Bronchial epithelial cell (primary cell): ENCODE measurements at regions not wholly inside any gene's neighbourhood (a gene's known extent, or its start where the extent isn't known, plus 50 kb on each side); places are given as distances from the start of the nearest gene placed in this dataset.

Source experiments
- DNase-seq: peaks from one replicate; pipeline ENCODE4 v3.0.0-alpha.2; 2010; ENCODE audit warnings: low read depth
- FAIRE-seq: peaks from 2 replicates; lab custom pipeline; 2011; peaks lifted over from hg19 to GRCh38; lab: Jason Lieb, UNC
- H3K27me3 ChIP-seq: 2 replicates; pipeline ENCODE4 v1.5.1; 2011; ENCODE audit warnings: low read length; ENCODE audit not compliant: control insufficient read depth, insufficient read depth
- H3K36me3 ChIP-seq: 2 replicates; pipeline ENCODE4 v1.5.1; 2011; ENCODE audit warnings: low read length; ENCODE audit not compliant: control insufficient read depth, insufficient read depth
- H3K4me3 ChIP-seq: 2 replicates; pipeline ENCODE4 v1.5.1; 2011; ENCODE audit warnings: mild to moderate bottlenecking, low read depth, low read length, control low read depth
- TF ChIP-seq, protein P1 (sequence below): IDR thresholded peaks from 2 replicates; pipeline ENCODE4 v1.5.1; 2011; ENCODE audit warnings: mild to moderate bottlenecking, moderate library complexity, low read length, control low read depth, inconsistent platforms; ENCODE audit not compliant: insufficient read depth, severe bottlenecking

DNA sequence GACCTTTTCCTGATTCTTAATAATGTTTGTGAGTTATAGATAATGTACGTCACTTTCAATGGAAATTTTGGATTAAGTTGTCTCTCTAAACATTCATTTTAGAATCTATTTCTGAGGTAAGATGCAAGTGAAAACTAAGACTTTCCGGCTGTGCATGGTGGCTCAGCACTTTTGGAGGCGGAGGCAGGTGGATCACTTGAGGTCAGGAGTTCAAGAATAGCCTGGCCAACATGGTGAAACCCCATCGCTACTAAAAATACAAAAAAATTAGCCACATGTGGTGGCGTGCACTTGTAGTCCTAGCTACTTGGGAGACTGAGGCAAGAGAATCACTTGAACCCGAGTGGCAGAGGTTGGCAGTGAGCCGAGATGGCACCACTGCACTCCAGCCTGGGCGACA, 524.6 kb upstream of the SLIT2 start:
- no peaks in the 10 kb centered on the region for H3K36me3 ChIP-seq
- DNase-seq (no peak), FAIRE-seq (no peak)
- H3K27me3 ChIP-seq = no peaks in the 10 kb centered on the region
- H3K4me3 ChIP-seq = no peak overlapping the region
- TF ChIP-seq, protein P1, sequence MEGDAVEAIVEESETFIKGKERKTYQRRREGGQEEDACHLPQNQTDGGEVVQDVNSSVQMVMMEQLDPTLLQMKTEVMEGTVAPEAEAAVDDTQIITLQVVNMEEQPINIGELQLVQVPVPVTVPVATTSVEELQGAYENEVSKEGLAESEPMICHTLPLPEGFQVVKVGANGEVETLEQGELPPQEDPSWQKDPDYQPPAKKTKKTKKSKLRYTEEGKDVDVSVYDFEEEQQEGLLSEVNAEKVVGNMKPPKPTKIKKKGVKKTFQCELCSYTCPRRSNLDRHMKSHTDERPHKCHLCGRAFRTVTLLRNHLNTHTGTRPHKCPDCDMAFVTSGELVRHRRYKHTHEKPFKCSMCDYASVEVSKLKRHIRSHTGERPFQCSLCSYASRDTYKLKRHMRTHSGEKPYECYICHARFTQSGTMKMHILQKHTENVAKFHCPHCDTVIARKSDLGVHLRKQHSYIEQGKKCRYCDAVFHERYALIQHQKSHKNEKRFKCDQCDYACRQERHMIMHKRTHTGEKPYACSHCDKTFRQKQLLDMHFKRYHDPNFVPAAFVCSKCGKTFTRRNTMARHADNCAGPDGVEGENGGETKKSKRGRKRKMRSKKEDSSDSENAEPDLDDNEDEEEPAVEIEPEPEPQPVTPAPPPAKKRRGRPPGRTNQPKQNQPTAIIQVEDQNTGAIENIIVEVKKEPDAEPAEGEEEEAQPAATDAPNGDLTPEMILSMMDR = no peak

- Histone ChIP-seq H3K36me3 (no peaks in the 10 kb centered on the region), H3K27me3 (no peaks in the 10 kb centered on the region), H3K4me3 (no peak overlapping the region)
- DNase-seq = no peak
- no peak for FAIRE-seq
- TF ChIP-seq, protein P1 = no peak
These were observed 526.6 kb upstream of the SLIT2 start for GRCh38 chr4:19725130-19725529.

- Histone ChIP-seq H3K36me3 (no peaks in the 10 kb centered on the region), H3K4me3 (no peak overlapping the region), H3K27me3 (no peaks in the 10 kb centered on the region)
- DNase-seq (no peak), FAIRE-seq (no peak)
- TF ChIP-seq, protein P1 = no peak
These were observed 529.3 kb upstream of the SLIT2 start for GRCh38 chr4:19722404-19722803.

DNA sequence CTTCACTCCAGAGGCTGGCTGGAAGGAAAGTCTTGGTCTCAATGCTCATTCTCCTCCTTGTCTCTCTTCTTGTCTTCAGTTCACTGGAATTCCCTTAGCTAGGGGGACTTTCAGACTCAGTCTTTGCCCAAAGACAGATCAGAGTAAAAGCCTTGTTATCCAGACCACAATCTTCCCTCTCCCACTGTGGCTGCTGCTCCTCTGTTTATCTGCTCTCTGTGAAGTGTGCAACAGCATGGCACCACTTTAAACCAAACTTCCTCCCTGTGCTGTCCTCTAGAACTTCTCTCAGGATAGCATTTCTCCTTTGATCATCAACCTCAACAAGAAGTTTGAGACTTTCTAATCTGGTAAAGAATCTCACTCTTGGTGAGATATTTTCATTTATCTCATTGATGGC, 530.1 kb upstream of the SLIT2 start:
- Histone ChIP-seq H3K36me3 (no peaks in the 10 kb centered on the region), H3K27me3 (no peaks in the 10 kb centered on the region), H3K4me3 (no peak overlapping the region)
- FAIRE-seq (no peak), DNase-seq (no peak)
- TF ChIP-seq, protein P1 = no peak

DNA sequence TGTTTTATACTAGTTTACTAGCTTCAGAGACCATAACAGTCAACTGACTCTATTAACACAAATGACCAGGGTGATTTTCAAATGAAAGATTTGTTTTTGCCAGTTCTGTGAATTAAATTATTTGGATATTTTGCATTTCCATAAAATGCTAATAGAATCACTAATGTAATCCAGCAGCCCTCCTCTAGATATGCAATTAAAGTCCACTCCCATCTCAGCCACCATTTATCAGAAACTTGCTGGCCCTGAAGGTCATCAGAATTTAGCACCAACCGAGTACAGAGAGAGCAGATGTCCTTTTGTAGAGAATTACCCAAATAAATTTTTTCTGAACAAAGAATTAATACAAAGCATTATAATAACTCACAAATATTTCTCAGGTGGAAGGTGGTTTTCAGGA, 531.1 kb upstream of the SLIT2 start:
- no peak overlapping the region for H3K4me3 ChIP-seq
- no peaks in the 10 kb centered on the region for H3K36me3 ChIP-seq
- TF ChIP-seq, protein P1 = no peak
- DNase-seq (no peak), FAIRE-seq (no peak)
- H3K27me3 ChIP-seq = no peaks in the 10 kb centered on the region

DNA sequence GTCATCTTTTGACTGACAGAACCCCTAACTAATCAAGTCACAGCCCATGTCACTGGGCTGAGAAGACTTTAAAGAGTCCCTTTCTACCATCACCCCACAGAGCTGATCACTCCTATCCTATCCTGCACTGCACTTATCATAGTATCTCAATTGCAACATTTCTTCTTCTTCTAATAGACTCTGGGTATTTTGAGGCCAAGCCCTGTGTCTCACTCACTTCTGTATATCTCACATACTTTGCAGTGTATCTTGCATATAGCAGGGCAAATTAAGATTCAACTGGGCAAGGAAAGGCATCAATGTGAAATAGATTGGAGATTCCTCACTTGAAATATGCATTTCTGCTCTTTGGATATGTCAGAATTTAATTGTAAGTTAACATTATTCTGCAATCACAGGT, 531.5 kb upstream of the SLIT2 start:
- Histone ChIP-seq H3K27me3 (no peaks in the 10 kb centered on the region), H3K36me3 (no peaks in the 10 kb centered on the region), H3K4me3 (no peak overlapping the region)
- TF ChIP-seq, protein P1 = no peak
- DNase-seq (no peak), FAIRE-seq (no peak)
